CD4-positive, alpha-beta T cell treated with Interferon alpha-2 for 1 hour (primary cell): ENCODE measurements at regions not wholly inside any gene's neighbourhood (a gene's known extent, or its start where the extent isn't known, plus 50 kb on each side); places are given as distances from the start of the nearest gene placed in this dataset.
"Not testable (repeated sequence)": the region's sequence is repeated elsewhere in the genome, so short reads cannot be mapped to it uniquely, and the experiment has no call there.

Experiments used
- DNase-seq, 2 donors: peaks; one replicate each; pipeline ENCODE4 v3.0.0-alpha.2; 2020 to 2022

GRCh38 chr6:85004361-85004995, 240.1 kb upstream of the TBX18 start:
- no peak for DNase-seq

GRCh38 chr6:85002847-85003246, 238.4 kb upstream of the TBX18 start:
- no peak for DNase-seq

GRCh38 chr6:85000001-85000400, 235.6 kb upstream of the TBX18 start:
- DNase-seq: no peak

- no peak for DNase-seq
Measured at GRCh38 chr6:84998223-84998622, 233.8 kb upstream of the TBX18 start.

- not testable (repeated sequence) for DNase-seq
Measured at GRCh38 chr6:84988766-84989165, 224.4 kb upstream of the TBX18 start.

GRCh38 chr6:84985490-84985889, 221.1 kb upstream of the TBX18 start:
- DNase-seq: not testable (repeated sequence)

GRCh38 chr6:84979541-84979940, 215.1 kb upstream of the TBX18 start:
- no peak for DNase-seq

GRCh38 chr6:84977363-84977705, 212.9 kb upstream of the TBX18 start:
- DNase-seq: no peak

GRCh38 chr6:84976526-84977362, 212.3 kb upstream of the TBX18 start:
- DNase-seq: no peak

- DNase-seq: no peak
Measured at GRCh38 chr6:84975316-84975715, 210.9 kb upstream of the TBX18 start.

- DNase-seq: no peak
Measured at GRCh38 chr6:84973606-84974005, 209.2 kb upstream of the TBX18 start.

GRCh38 chr6:84967965-84968364, 203.6 kb upstream of the TBX18 start:
- DNase-seq: no peak

- DNase-seq: no peak
Measured at GRCh38 chr6:84967389-84967788, 203.0 kb upstream of the TBX18 start.

GRCh38 chr6:84953111-84953755, 188.8 kb upstream of the TBX18 start:
- no peak for DNase-seq

- not testable (repeated sequence) for DNase-seq
Measured at GRCh38 chr6:84944926-84945325, 180.5 kb upstream of the TBX18 start.

- DNase-seq: no peak
Measured at GRCh38 chr6:84943905-84944304, 179.5 kb upstream of the TBX18 start.

- not testable (repeated sequence) for DNase-seq
Measured at GRCh38 chr6:84941609-84942008, 177.2 kb upstream of the TBX18 start.

- DNase-seq: no peak
Measured at GRCh38 chr6:84929212-84929611, 164.8 kb upstream of the TBX18 start.

GRCh38 chr6:84927551-84927950, 163.2 kb upstream of the TBX18 start:
- no peak for DNase-seq

GRCh38 chr6:84926189-84927155, 162.1 kb upstream of the TBX18 start:
- no peak for DNase-seq

GRCh38 chr6:84921891-84922290, 157.5 kb upstream of the TBX18 start:
- no peak for DNase-seq

GRCh38 chr6:84920021-84920420, 155.6 kb upstream of the TBX18 start:
- DNase-seq: no peak

- DNase-seq: no peak
Measured at GRCh38 chr6:84916704-84917103, 152.3 kb upstream of the TBX18 start.
